Inferior parietal cortex (tissue), 1 donor: ENCODE measurements at regions not wholly inside any gene's neighbourhood (a gene's known extent, or its start where the extent isn't known, plus 50 kb on each side); places are given as distances from the start of the nearest gene placed in this dataset.

Experiments used
- DNase-seq: peaks from one replicate; pipeline ENCODE4 v3.0.0-alpha.2; 2016; ENCODE audit errors: extremely low spot score

- no peak for DNase-seq
Observed at GRCh38 chr11:121743285-121743684, 290.5 kb upstream of the SORL1-AS1 start.

DNA sequence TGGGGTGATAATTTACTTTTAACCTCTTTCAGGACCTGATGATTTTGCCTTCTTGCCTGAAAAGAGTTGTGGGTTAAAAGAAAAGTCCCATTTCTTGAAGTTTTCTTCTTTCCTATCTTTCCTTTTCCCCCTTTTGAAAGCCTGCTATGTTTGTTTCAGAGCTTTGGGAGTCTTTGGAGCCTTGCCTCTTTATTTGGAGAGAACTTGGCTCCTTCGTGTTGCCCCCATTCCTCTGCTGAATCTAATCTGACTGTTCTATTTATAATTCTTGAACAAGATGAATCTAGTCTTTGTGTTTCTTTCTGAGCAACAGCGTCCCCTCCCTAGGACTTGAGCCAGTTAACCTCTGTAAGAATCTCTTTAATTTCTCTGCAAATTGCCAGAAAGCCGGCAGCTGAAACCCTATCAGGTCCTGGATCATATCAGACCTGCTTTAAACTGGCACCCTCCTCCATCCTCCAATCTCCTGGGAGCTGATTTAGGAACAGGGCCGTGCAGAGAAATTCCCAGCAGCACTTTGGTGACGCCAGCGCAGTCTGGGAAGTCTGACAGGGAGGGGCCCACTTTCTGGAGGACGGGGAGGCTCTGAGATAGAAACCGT lies 289.1 kb upstream of the SORL1-AS1 start:
- peak; percentile 50 for DNase-seq

GRCh38 chr11:121741351-121741760 lies 288.6 kb upstream of the SORL1-AS1 start:
- no peak for DNase-seq

- DNase-seq = no peak
Observed at GRCh38 chr11:121740902-121741301, 288.1 kb upstream of the SORL1-AS1 start.

- no peak for DNase-seq
Observed at GRCh38 chr11:121733858-121734257, 281.1 kb upstream of the SORL1-AS1 start.

GRCh38 chr11:121727942-121728341 lies 275.2 kb upstream of the SORL1-AS1 start:
- no peak for DNase-seq

DNA sequence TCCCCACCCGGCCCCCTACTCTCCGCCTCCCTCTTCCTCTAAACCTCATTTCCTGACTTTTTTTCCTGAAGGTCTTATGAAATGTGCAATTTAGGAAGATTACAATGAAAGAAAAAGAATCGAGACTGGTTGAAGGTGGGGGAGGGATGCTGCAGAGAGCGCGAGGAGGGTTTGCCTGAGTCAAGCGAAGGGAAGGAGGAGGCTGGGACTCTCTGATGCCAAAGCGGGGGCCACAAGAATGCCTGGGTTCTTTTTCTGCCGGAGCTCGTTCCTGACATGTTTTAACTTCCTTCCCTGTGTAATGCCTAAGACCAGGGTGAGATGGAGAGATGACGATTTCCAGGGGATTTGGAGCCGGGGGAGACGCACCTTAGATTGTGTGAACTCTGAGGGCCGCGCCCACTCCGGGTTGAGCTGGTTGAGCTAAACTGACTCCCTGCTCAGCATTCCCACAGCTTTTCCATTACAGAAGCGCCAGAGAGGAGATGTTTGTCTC lies 270.5 kb upstream of the SORL1-AS1 start:
- DNase-seq = peak; percentile 62

DNA sequence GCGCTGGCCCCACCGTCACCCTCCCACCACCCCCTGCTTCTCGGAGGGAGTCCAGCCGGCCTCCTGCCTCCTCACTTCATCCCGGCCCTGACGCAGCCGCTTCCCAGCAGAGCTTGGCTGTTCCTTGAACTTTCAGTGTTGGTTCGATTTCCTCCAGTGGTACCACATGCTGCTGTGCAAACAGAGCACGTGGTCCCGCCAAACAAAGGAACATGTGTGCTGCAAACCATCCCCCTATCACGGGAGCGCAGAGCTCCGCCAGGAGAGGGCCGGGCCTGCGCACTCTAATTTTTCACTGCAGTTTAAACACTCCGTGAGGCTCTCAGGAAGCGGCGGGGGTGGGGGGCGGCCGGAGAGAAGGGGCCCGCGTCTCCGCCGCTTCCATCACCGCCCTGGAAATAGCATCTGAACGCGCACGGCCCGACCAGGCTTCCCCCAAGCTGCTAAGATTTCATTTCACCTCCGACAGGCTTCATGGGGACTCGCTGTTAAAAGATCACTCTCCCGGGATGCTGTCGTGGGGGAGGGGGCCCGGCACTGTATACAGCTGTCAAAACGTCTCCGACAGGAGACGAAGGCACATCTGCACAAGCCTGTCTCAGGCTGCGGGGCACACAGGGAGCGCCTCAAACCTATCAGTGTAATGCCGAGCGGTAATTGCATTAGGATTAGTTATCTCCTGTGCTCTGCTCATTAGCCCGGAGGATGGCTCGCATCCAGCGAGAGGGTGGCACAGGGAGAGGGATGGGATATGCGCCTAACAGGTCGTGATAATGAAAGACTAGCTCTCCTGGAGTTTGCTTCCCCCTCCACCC lies 269.9 kb upstream of the SORL1-AS1 start:
- peak; percentile 96 for DNase-seq

- DNase-seq = peak; percentile 69
Observed at GRCh38 chr11:121721961-121722360, 269.2 kb upstream of the SORL1-AS1 start.

GRCh38 chr11:121721448-121721847 lies 268.7 kb upstream of the SORL1-AS1 start:
- DNase-seq = no peak

DNA sequence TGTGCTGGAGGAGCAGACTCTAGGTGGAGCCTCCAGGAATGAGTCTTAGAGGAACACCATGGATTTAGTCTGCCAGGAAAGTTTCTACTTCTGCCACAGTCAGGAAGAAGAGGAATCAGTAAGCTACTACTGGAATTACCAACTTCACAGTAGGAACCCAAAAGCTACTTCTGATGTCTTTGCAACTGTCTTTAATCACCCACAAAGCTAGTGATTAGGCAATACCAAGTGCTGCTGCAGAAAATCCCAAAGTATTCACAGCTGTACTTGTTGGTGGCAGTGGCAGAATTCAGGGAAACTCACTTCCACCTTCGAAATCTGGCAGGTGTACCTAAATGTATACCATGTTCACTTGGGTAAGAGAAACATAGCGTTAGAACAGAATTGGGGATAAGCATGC lies 264.5 kb upstream of the SORL1-AS1 start:
- no peak for DNase-seq

- DNase-seq = no peak
Observed at GRCh38 chr11:121716060-121716459, 263.3 kb upstream of the SORL1-AS1 start.

- DNase-seq = no peak
Observed at GRCh38 chr11:121715405-121715804, 262.6 kb upstream of the SORL1-AS1 start.

DNA sequence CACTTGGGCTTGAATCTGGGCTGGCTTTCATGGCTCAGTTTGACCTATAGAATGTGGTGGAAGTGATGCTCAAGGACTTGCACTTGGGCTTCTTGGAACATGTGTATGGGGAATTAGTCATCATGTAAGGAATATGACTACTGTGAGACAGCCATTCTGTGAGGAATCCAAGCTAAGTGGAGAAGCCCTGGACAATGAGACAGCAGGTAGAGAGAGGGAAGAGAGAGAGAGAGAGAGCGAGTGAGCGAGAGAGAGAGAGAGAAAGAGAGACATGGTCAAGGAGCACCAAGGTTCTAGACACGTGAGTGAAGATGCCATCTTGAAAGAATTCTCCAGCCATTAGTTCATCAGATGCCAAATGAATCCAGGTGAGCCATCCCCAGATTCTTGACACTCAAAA lies 261.6 kb upstream of the SORL1-AS1 start:
- DNase-seq = no peak

DNA sequence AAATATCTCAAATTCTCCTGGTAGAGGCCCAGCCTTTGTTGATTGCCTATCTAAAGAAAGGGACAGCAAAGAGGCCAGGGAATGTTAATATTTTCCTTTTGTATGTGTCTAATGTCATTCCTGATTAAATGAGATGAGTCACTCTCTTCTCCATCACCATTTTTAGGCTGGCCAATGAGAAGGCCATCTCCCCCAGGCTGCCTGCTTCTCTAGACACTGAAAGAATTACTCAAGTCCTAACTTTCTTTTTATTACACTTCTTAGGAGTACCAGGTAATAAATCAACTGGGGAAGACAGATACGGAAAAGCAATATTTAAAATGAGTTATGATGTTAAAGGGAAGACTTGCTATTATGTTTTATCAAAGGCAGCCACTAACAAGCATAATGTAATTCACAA lies 259.2 kb upstream of the SORL1-AS1 start:
- DNase-seq = no peak

GRCh38 chr11:121711236-121711635 lies 258.5 kb upstream of the SORL1-AS1 start:
- no peak for DNase-seq

DNA sequence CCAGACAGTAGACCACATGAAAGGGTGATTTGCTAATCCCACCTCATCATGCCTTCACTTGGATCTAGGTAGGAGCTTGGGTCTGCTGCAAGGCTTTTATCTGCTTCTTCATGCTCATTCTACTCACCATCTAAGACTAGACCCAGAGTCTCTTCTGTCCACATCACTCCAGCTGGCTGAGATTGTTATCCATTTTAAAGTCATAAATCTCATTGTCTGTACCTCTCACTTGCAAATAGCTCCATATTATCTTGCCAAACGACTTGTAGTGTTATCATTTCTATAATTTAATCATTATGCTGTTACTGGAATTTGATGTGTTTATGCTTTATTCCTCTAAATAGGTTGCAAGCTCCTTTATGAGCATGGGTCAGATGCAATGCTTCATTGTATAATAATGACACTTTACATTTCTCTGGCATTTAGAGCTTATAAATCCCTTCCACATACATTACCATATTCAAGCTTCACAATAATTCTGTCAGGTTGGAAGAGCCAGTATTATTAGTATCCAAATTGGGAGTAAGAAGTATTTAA lies 254.2 kb upstream of the SORL1-AS1 start:
- DNase-seq = no peak

DNA sequence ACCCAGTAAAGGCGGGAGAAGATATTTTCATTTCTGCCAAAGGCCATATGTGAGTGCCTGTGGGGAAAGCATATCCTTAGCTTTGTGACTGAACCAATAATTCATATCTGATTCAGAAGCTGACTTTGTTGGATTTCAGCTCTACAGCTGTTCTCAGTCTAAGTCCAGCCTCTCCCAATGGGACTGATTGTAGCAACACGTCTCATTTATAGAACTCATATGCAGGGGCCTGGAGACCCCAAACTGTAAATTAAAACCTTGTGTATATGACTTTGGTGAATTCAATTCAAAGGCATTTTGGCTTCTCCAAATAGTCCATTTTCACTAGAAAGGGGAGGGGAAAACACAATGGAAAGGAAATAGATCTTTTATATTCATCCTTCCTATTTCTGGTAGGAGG lies 250.4 kb upstream of the SORL1-AS1 start:
- DNase-seq = no peak

DNA sequence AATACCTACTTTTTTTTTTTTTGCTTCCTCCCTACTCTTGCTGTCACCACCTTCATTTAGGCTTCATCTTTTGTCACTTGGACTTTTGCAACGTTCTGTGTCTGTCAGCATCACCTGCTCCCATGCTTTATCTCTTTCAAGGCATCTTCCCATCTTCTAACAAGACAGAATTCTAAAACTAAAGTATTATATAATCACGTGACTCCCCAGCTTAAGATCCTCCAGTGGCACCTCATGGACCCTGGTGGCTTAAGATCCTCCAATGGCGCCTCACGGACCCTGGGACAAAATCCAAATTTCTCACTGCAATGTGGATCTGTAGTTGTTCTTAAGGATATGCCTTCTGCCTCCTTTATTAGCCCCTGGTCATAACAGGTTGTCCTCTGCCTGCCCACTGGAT lies 248.2 kb upstream of the SORL1-AS1 start:
- no peak for DNase-seq

DNA sequence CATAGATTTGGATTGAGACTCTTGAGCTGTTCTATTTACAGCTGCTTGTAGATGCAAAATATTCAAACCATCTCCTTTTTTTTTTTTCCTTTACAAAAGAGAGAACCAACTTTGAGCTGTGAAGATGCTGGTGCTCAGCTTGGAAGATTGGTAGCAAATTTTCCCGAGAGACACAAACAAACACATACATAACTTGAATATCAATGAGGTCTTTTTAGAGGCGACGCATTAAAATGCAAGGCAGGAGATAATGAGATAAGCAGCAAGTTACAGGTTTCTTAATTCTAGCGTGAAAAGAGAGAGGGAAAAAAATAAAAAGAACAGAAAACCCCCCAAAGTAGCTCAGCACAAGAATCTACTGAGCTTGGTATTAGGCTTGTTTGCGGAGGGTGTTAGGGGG lies 247.0 kb upstream of the SORL1-AS1 start:
- DNase-seq = peak; percentile 59

- DNase-seq = peak; percentile 38
Observed at GRCh38 chr11:121696931-121697670, 244.3 kb upstream of the SORL1-AS1 start.

DNA sequence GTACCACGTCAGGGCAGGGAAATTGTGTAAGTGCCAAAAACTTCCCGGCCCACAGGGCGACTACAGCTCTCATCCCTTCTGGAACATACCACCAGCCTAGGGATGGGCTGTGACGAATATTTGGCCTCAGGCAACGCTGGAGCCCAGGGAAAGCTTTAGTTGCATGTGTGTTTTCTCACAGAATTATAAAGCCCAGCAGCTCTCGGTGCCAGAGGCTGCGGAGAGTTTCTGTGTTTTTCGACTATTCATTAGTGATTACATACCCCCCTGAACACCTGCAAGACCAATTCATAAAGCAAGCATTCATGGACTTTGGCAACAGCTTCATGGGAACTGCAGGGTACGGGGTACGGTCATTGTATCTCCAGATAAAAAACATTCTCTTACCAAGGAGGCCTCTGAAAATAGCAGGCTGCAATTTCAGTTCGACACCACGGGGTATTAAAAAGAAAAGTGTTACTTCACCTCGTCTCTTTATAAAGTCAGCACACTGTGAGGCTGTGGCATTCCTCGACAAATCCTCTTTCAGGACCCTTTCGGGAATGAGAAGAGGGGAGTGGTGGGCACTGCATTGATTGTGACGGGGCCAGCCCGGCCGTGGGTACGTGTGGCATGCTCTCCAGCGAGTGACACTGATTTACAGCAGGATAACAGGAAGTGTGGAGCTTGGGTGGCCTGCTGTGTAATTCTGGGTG lies 243.6 kb upstream of the SORL1-AS1 start:
- DNase-seq = peak; percentile 77
